Large intestine (tissue), 3 donors: ENCODE measurements at regions not wholly inside any gene's neighbourhood (a gene's known extent, or its start where the extent isn't known, plus 50 kb on each side); places are given as distances from the start of the nearest gene placed in this dataset.

Source experiments
- DNase-seq, 2 donors: peaks; one replicate each; pipeline versions ENCODE4 v3.0.0 to v3.0.0-alpha.2; 2013
- H3K27ac ChIP-seq: one replicate; pipeline ENCODE4 v1.5.1; 2013; ENCODE audit warnings: low read length
- H3K27me3 ChIP-seq: 2 replicates; pipeline ENCODE4 v1.6.1; 2013; ENCODE audit warnings: low read length; ENCODE audit not compliant: control insufficient read depth, insufficient read depth
- H3K36me3 ChIP-seq: 2 replicates; pipeline ENCODE4 v1.6.1; 2013; ENCODE audit warnings: low read length; ENCODE audit not compliant: control insufficient read depth, insufficient read depth
- H3K4me1 ChIP-seq: one replicate; pipeline ENCODE4 v1.6.1; 2013; ENCODE audit warnings: low read length; ENCODE audit not compliant: control insufficient read depth, insufficient read depth
- H3K4me3 ChIP-seq: one replicate; pipeline ENCODE4 v1.5.1; 2013; ENCODE audit warnings: low read length
- H3K9me3 ChIP-seq: one replicate; pipeline ENCODE4 v1.6.1; 2013; ENCODE audit warnings: mild to moderate bottlenecking, low read depth, low read length, moderate library complexity; ENCODE audit not compliant: control insufficient read depth
- WGBS: methylation state at CpG from one replicate; pipeline ENCODE4 v1.1.5; 2013; ENCODE audit warnings: low lambda C conversion rate; ENCODE audit not compliant: insufficient coverage; 5-methylcytosine and 5-hydroxymethylcytosine counted together

GRCh38 chr17:77345260-77345910 is 204.6 kb downstream of the SEC14L1 start:
- H3K4me3 ChIP-seq = no peak overlapping the region
- no peak overlapping the region for H3K27ac ChIP-seq
- no peak for DNase-seq
- no peaks in the 10 kb centered on the region for H3K9me3 ChIP-seq
- H3K36me3 ChIP-seq = no peaks in the 10 kb centered on the region
- H3K27me3 ChIP-seq = no peaks in the 10 kb centered on the region
- H3K4me1 ChIP-seq = peaks cover 10% of the 10 kb centered on the region
- WGBS = no CpG with 5 or more reads among the region's 9 CpGs

GRCh38 chr17:77346765-77347164 is 206.0 kb downstream of the SEC14L1 start:
- peaks cover 21% of the 10 kb centered on the region for H3K4me1 ChIP-seq

GRCh38 chr17:77347544-77347943 is 206.8 kb downstream of the SEC14L1 start:
- no peak for DNase-seq
- WGBS = 90% methylated on average over 2 of the region's 4 CpGs
- Histone ChIP-seq H3K4me1 (peaks cover 22% of the 10 kb centered on the region), H3K36me3 (no peaks in the 10 kb centered on the region), H3K27me3 (no peaks in the 10 kb centered on the region), H3K4me3 (no peak overlapping the region), H3K9me3 (no peaks in the 10 kb centered on the region), H3K27ac (no peak overlapping the region)

More at GRCh38 chr17:77346765-77347164, 206.0 kb downstream of the SEC14L1 start:
- no peak for DNase-seq
- WGBS = no CpG with 5 or more reads among the region's 3 CpGs
- Histone ChIP-seq H3K27me3 (no peaks in the 10 kb centered on the region), H3K9me3 (no peaks in the 10 kb centered on the region), H3K27ac (no peak overlapping the region), H3K4me3 (no peak overlapping the region), H3K36me3 (no peaks in the 10 kb centered on the region)

- WGBS = no CpG with 5 or more reads among the region's 12 CpGs
- peaks cover 37% of the 10 kb centered on the region for H3K4me1 ChIP-seq
Measured at GRCh38 chr17:77349976-77350830, 209.4 kb downstream of the SEC14L1 start.

GRCh38 chr17:77352441-77352840 is 211.7 kb downstream of the SEC14L1 start:
- no peak overlapping the region for H3K27ac ChIP-seq
- peaks cover 40% of the 10 kb centered on the region for H3K4me1 ChIP-seq

More at GRCh38 chr17:77349976-77350830, 209.4 kb downstream of the SEC14L1 start:
- peak overlapping the region; percentile 29 for H3K27ac ChIP-seq
- no peaks in the 10 kb centered on the region for H3K36me3 ChIP-seq
- DNase-seq = peak; percentile 65 to 82
- no peaks in the 10 kb centered on the region for H3K9me3 ChIP-seq
- H3K4me3 ChIP-seq = no peak overlapping the region
- no peaks in the 10 kb centered on the region for H3K27me3 ChIP-seq

GRCh38 chr17:77352996-77353395 is 212.2 kb downstream of the SEC14L1 start:
- H3K4me3 ChIP-seq = no peak overlapping the region
- H3K9me3 ChIP-seq = peaks cover 3% of the 10 kb centered on the region
- H3K4me1 ChIP-seq = peaks cover 40% of the 10 kb centered on the region
- H3K27me3 ChIP-seq = no peaks in the 10 kb centered on the region
- WGBS = no CpG with 5 or more reads among the region's 6 CpGs
- H3K27ac ChIP-seq = no peak overlapping the region
- DNase-seq = no peak
- no peaks in the 10 kb centered on the region for H3K36me3 ChIP-seq

More at GRCh38 chr17:77352441-77352840, 211.7 kb downstream of the SEC14L1 start:
- Histone ChIP-seq H3K9me3 (peaks cover 3% of the 10 kb centered on the region), H3K27me3 (no peaks in the 10 kb centered on the region), H3K36me3 (no peaks in the 10 kb centered on the region), H3K4me3 (no peak overlapping the region)
- DNase-seq = no peak
- WGBS = no CpG with 5 or more reads among the region's 10 CpGs

GRCh38 chr17:77353684-77354419 is 213.1 kb downstream of the SEC14L1 start:
- peak overlapping the region; percentile 10 for H3K27ac ChIP-seq
- WGBS = no CpG with 5 or more reads among the region's 15 CpGs

GRCh38 chr17:77354420-77354669 is 213.6 kb downstream of the SEC14L1 start:
- Histone ChIP-seq H3K27me3 (no peaks in the 10 kb centered on the region), H3K4me1 (peaks cover 40% of the 10 kb centered on the region), H3K27ac (peak overlapping the region; percentile 10), H3K36me3 (peaks cover 2% of the 10 kb centered on the region), H3K4me3 (no peak overlapping the region), H3K9me3 (peaks cover 3% of the 10 kb centered on the region)
- no CpG with 5 or more reads among the region's 5 CpGs for WGBS
- DNase-seq = no peak

More at GRCh38 chr17:77353684-77354419, 213.1 kb downstream of the SEC14L1 start:
- Histone ChIP-seq H3K4me3 (no peak overlapping the region), H3K27me3 (no peaks in the 10 kb centered on the region), H3K4me1 (peaks cover 40% of the 10 kb centered on the region), H3K9me3 (peaks cover 3% of the 10 kb centered on the region), H3K36me3 (peaks cover 2% of the 10 kb centered on the region)
- DNase-seq = no peak

- Histone ChIP-seq H3K27ac (peak overlapping the region; percentile 10), H3K4me1 (peaks cover 36% of the 10 kb centered on the region), H3K36me3 (peaks cover 2% of the 10 kb centered on the region), H3K27me3 (no peaks in the 10 kb centered on the region), H3K9me3 (peaks cover 3% of the 10 kb centered on the region), H3K4me3 (no peak overlapping the region)
- WGBS = no CpG with 5 or more reads among the region's 25 CpGs
- peak; percentile 54 to 67 for DNase-seq
Measured at GRCh38 chr17:77354670-77355455, 214.1 kb downstream of the SEC14L1 start.
